Neural cell (in vitro differentiated cells): ENCODE measurements at regions not wholly inside any gene's neighbourhood (a gene's known extent, or its start where the extent isn't known, plus 50 kb on each side); places are given as distances from the start of the nearest gene placed in this dataset.

Experiments
- H2AFZ ChIP-seq: fragments of 200-600, 300-800 bp; sonication (generic), shearing (Covaris generic); 2 replicates; pipeline ENCODE4 v1.6.0; 2014; ENCODE audit warnings: low read depth, mild to moderate bottlenecking, antibody characterized with exemption, low read length, moderate library complexity
- H3F3A ChIP-seq: fragments of 200-600 bp; shearing (Covaris generic); 2 replicates; pipeline ENCODE4 v1.6.1; 2016; ENCODE audit warnings: mild to moderate bottlenecking, moderate library complexity, mixed read lengths, antibody characterized with exemption, low read length; ENCODE audit not compliant: insufficient read depth, poor library complexity, severe bottlenecking
- H3K27ac ChIP-seq: fragments of 200-600, 300-800 bp; sonication (generic), shearing (Covaris generic); 2 replicates; pipeline ENCODE4 v1.5.1; 2014; ENCODE audit warnings: mild to moderate bottlenecking, low read length, moderate library complexity
- H3K27me3 ChIP-seq: fragments of 300-800, 200-600 bp; sonication (generic), shearing (Covaris generic); 2 replicates; pipeline ENCODE4 v1.6.0; 2014; ENCODE audit warnings: mild to moderate bottlenecking, low read depth, low read length, moderate library complexity; ENCODE audit not compliant: insufficient read depth
- H3K36me3 ChIP-seq: fragments of 300-800, 200-600 bp; sonication (generic), shearing (Covaris generic); 2 replicates; pipeline ENCODE4 v1.5.1; 2014; ENCODE audit warnings: mild to moderate bottlenecking, antibody characterized with exemption, low read length, moderate library complexity; ENCODE audit not compliant: insufficient read depth
- H3K4me2 ChIP-seq: fragments of 300-800, 200-600 bp; sonication (generic), shearing (Covaris generic); 2 replicates; pipeline ENCODE4 v1.6.0; 2014; ENCODE audit warnings: mild to moderate bottlenecking, low read length
- H3K4me3 ChIP-seq: fragments of 300-800, 200-600 bp; sonication (generic), shearing (Covaris generic); 2 replicates; pipeline ENCODE4 v1.5.1; 2014; ENCODE audit warnings: mild to moderate bottlenecking, low read length, moderate library complexity
- H3K79me2 ChIP-seq: fragments of 200-600 bp; shearing (Covaris generic); replicated peaks from 2 replicates; pipeline ENCODE4 v1.6.0; 2014; ENCODE audit warnings: mild to moderate bottlenecking, low read length, moderate library complexity; ENCODE audit not compliant: insufficient read depth
- H3K9ac ChIP-seq: fragments of 300-800, 200-600 bp; sonication (generic), shearing (Covaris generic); 2 replicates; pipeline ENCODE4 v1.6.1; 2016; ENCODE audit warnings: mild to moderate bottlenecking, low read length, mixed read lengths
- H3K9me2 ChIP-seq: fragments of 200-600 bp; shearing (Covaris generic); 2 replicates; pipeline ENCODE4 v1.6.1; 2016; ENCODE audit warnings: mild to moderate bottlenecking, low read length, mixed read lengths; ENCODE audit not compliant: insufficient read depth
- H3K9me3 ChIP-seq: fragments of 200-600, 300-800 bp; sonication (generic), shearing (Covaris generic); 2 replicates; pipeline ENCODE4 v1.6.1; 2016; ENCODE audit warnings: mild to moderate bottlenecking, mixed run types, low read length, moderate library complexity, mixed read lengths
- H4K20me1 ChIP-seq: fragments of 200-600 bp; shearing (Covaris generic); 2 replicates; pipeline ENCODE4 v1.6.1; 2016; ENCODE audit warnings: mild to moderate bottlenecking, mixed run types; ENCODE audit not compliant: insufficient read depth
- EP300 ChIP-seq: fragments of 450-650 bp; conservative IDR thresholded peaks from 2 replicates; pipeline ENCODE4 v1.6.1; 2014; ENCODE audit warnings: antibody characterized with exemption, mild to moderate bottlenecking, moderate library complexity; ENCODE audit not compliant: poor library complexity, severe bottlenecking
- EZH2 ChIP-seq: fragments of 200-600, 300-800 bp; shearing (Covaris generic), sonication (generic); IDR thresholded peaks from 2 replicates; pipeline ENCODE4 v1.6.1; 2014; ENCODE audit warnings: antibody characterized with exemption, low read length, borderline replicate concordance, mild to moderate bottlenecking; ENCODE audit not compliant: insufficient read depth, poor library complexity, severe bottlenecking
- MXI1 ChIP-seq: fragments of 450-650 bp; conservative IDR thresholded peaks from 2 replicates; pipeline ENCODE4 v1.6.1; 2014; ENCODE audit warnings: antibody characterized with exemption, mild to moderate bottlenecking; ENCODE audit not compliant: poor library complexity, severe bottlenecking
- POLR2AphosphoS5 ChIP-seq: IDR thresholded peaks from 2 replicates; pipeline ENCODE4 v1.6.1; 2012
- RAD21 ChIP-seq: fragments of 450-650 bp; conservative IDR thresholded peaks from 2 replicates; pipeline ENCODE4 v1.6.1; 2014; ENCODE audit warnings: antibody characterized with exemption, mild to moderate bottlenecking, moderate library complexity
- SMC3 ChIP-seq: fragments of 450-650 bp; conservative IDR thresholded peaks from 2 replicates; pipeline ENCODE4 v1.6.1; 2014; ENCODE audit warnings: antibody characterized with exemption, mild to moderate bottlenecking, moderate library complexity; ENCODE audit not compliant: poor library complexity
- TAF1 ChIP-seq: IDR thresholded peaks from 2 replicates; pipeline ENCODE4 v1.6.1; 2012; ENCODE audit warnings: low read depth
- TF ChIP-seq, protein P1 (sequence below): IDR thresholded peaks from 2 replicates; pipeline ENCODE4 v1.6.1; 2012; ENCODE audit warnings: borderline replicate concordance
- TF ChIP-seq, protein P2 (sequence below): fragments of 450-650 bp; IDR thresholded peaks from 2 replicates; pipeline ENCODE4 v1.5.1; 2014; ENCODE audit warnings: antibody characterized with exemption, mild to moderate bottlenecking, moderate library complexity; ENCODE audit not compliant: poor library complexity, severe bottlenecking

DNA sequence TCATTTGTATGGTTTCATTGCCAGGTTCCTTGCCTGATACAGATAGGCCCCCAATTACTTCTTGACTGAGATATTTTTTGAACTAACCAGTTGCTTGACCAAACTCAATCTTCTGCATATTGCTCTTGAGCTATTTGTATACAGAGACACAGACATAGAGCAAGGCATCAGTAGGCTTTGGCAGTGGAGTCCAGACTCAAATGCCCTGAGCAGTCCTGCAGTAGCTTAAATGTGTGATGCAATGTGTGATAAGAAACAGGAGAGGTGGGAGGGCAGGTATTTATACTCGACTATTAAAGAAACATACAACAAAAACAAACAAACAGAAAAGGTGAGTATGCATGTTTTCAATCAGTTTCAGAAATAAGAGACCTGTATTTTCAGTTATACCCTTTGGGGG lies 197.9 kb upstream of the DAB1 start:
- H4K20me1 ChIP-seq, result no peaks in the 10 kb centered on the region
- no peaks in the 10 kb centered on the region for H3K79me2 ChIP-seq
- H3K9me3 ChIP-seq, result no peaks in the 10 kb centered on the region
- no peaks in the 10 kb centered on the region for H3K9me2 ChIP-seq
- H3K36me3 ChIP-seq, result no peaks in the 10 kb centered on the region
- no peak overlapping the region for H3K27ac ChIP-seq
- no peak overlapping the region for H3K4me2 ChIP-seq
- no peak overlapping the region for H3K9ac ChIP-seq
- no peaks in the 10 kb centered on the region for H3K27me3 ChIP-seq
- no peak overlapping the region for H3K4me3 ChIP-seq
- H3F3A ChIP-seq, result no peaks in the 10 kb centered on the region
- no peak overlapping the region for H2AFZ ChIP-seq
- TF ChIP-seq MXI1, result no peak
- TF ChIP-seq RAD21, result no peak
- TF ChIP-seq, protein P1, sequence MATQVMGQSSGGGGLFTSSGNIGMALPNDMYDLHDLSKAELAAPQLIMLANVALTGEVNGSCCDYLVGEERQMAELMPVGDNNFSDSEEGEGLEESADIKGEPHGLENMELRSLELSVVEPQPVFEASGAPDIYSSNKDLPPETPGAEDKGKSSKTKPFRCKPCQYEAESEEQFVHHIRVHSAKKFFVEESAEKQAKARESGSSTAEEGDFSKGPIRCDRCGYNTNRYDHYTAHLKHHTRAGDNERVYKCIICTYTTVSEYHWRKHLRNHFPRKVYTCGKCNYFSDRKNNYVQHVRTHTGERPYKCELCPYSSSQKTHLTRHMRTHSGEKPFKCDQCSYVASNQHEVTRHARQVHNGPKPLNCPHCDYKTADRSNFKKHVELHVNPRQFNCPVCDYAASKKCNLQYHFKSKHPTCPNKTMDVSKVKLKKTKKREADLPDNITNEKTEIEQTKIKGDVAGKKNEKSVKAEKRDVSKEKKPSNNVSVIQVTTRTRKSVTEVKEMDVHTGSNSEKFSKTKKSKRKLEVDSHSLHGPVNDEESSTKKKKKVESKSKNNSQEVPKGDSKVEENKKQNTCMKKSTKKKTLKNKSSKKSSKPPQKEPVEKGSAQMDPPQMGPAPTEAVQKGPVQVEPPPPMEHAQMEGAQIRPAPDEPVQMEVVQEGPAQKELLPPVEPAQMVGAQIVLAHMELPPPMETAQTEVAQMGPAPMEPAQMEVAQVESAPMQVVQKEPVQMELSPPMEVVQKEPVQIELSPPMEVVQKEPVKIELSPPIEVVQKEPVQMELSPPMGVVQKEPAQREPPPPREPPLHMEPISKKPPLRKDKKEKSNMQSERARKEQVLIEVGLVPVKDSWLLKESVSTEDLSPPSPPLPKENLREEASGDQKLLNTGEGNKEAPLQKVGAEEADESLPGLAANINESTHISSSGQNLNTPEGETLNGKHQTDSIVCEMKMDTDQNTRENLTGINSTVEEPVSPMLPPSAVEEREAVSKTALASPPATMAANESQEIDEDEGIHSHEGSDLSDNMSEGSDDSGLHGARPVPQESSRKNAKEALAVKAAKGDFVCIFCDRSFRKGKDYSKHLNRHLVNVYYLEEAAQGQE, result no peak
- TF ChIP-seq SMC3, result no peak
- no peak for TF ChIP-seq EZH2
- TF ChIP-seq, protein P2, sequence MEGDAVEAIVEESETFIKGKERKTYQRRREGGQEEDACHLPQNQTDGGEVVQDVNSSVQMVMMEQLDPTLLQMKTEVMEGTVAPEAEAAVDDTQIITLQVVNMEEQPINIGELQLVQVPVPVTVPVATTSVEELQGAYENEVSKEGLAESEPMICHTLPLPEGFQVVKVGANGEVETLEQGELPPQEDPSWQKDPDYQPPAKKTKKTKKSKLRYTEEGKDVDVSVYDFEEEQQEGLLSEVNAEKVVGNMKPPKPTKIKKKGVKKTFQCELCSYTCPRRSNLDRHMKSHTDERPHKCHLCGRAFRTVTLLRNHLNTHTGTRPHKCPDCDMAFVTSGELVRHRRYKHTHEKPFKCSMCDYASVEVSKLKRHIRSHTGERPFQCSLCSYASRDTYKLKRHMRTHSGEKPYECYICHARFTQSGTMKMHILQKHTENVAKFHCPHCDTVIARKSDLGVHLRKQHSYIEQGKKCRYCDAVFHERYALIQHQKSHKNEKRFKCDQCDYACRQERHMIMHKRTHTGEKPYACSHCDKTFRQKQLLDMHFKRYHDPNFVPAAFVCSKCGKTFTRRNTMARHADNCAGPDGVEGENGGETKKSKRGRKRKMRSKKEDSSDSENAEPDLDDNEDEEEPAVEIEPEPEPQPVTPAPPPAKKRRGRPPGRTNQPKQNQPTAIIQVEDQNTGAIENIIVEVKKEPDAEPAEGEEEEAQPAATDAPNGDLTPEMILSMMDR, result no peak
- no peak for TF ChIP-seq EP300
- no peak for TF ChIP-seq TAF1
- no peak for TF ChIP-seq POLR2AphosphoS5

DNA sequence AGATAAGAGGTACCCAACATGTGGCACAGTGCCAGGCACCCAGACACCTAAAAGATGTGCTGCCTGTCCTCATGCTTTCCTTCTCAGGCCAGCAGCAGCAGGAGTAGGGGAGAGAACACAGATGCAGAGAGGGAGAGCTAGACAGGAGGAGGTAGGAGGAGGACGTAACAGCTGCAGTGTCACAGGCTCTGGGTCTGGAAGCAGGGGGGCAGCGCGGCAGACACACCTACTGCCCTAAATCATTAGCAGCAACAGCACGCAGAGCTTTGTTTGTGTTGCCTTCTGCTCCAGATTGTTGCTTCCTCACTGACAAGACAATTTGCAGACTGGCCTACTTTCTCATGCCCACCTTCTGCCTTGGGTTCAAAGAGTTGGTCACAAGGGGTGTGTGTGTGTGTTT lies 196.7 kb upstream of the DAB1 start:
- Histone ChIP-seq H3K79me2 (no peaks in the 10 kb centered on the region), H3F3A (no peaks in the 10 kb centered on the region), H3K4me2 (no peak overlapping the region), H3K9me3 (no peaks in the 10 kb centered on the region), H3K9ac (no peak overlapping the region), H4K20me1 (no peaks in the 10 kb centered on the region), H3K4me3 (no peak overlapping the region), H3K27me3 (no peaks in the 10 kb centered on the region), H3K9me2 (no peaks in the 10 kb centered on the region), H3K36me3 (no peaks in the 10 kb centered on the region), H2AFZ (no peak overlapping the region), H3K27ac (no peak overlapping the region)
- TF ChIP-seq, protein P1, result no peak
- TF ChIP-seq MXI1 (no peak), EP300 (no peak), POLR2AphosphoS5 (no peak), SMC3 (no peak), RAD21 (no peak), TAF1 (no peak), EZH2 (no peak)
- TF ChIP-seq, protein P2, result no peak
